ENCODE measurements at regions not wholly inside any gene's neighbourhood (a gene's known extent, or its start where the extent isn't known, plus 50 kb on each side); places are given as distances from the start of the nearest gene placed in this dataset.

DNA sequence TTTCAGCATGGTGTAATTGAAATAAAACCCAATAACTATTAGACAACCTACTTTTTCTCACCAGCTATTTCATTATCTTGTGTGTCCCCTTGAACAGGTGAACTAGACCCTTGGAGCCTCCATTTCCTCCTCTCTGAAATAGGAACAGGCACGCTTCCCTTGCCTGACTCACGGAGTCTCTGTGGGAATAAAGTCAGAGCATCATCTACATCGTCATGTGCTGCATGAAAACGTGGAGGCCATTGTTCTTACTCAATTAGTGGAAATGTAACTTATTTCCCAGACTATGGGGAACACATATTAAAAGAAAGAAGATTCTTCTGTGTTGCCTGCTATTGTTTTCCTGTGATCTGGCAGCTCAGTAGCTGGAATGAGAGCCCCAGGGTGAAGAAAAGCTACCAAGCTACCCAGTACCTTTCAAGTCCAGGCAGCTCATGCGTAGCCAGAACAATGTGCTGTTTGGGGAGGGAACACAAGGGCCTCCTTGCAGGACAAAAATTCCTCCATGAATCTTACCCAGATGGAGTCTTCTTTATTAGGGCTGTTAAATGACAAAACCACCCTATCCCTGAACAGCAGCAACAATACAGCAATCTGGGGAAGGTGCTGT is 59.8 kb downstream of the SOX11 start:
- DNase-seq (ENCODE audit: low read depth) = no peak

DNA sequence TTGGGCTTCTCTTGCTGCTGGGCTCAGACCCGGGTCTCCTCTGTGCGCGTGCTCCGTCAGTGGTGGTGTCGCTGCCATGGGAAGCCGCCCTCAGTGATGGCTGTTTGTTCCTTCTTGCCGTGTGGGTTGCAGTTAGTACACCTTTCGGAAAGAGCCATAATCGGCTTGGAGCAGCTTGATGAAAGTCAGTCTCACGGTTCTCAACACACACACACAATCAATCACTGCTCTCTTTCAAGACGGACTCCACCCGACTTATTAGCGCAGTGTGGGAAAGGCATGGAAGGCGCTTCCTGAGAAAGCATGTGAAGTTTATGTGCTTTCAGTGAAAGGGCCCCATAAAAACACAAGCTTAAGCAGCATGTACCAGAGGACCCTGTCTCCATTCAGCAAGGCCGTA is 64.1 kb downstream of the SOX11 start:
- DNase-seq (ENCODE audit: low read depth) = no peak

DNA sequence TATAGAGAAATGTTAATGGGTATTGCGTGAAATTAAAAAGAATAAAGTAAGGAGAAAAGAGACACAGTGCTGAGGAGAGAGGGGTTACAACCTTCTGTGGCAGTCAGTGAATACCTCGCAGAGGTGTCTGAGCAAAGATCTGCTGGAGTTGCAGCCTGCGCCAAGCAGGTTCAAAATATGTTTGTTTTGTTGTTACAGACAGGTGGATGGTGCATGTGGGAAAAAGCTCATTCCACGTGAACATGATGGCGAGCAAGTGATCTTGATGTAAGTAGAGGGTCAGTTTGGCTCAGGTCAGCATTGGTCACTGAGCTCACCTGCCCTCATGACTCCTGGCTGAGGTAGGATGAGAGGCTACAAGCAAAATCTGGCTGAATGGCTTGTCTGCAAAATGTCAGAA is 66.2 kb downstream of the SOX11 start:
- no peak for DNase-seq (ENCODE audit: low read depth)

DNA sequence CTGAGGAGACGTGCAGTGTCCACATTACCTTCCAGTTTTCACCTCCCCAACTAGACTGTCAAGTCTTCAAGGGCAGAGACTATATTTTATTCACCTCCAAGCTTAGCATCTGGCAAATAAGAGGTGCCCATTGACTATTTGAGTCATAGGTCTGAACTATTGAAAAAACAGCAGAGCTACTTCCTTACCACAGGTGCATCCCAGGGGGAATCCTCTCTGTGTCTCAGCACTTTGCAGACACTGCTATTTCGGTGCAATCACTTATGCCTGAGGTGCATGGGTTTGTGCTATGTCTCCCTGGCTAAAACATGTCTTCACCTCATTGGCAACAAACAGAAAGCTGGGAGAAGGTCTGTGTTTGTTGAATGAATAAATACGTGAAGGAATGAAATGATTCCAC is 67.8 kb downstream of the SOX11 start:
- no peak for DNase-seq (ENCODE audit: low read depth)

DNA sequence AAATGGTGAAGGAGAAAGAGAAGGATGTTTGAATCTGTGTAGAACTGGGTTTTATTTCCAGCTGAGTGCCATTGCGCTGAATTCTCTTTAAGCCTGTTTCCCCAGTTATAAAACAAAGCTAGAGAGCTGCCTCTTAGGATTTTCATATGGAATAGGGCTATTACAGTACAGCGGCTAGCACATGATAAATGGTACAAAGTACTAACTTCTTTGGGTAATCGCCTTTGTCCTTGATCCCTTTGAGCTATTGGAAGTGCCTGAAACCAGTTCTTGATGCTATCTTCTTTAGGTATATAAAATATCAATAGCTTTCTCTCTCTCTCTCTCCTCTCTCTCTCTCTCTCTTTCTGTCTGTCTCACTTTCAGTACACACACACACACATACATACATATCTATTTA is 71.3 kb downstream of the SOX11 start:
- DNase-seq (ENCODE audit: low read depth) = no peak

DNA sequence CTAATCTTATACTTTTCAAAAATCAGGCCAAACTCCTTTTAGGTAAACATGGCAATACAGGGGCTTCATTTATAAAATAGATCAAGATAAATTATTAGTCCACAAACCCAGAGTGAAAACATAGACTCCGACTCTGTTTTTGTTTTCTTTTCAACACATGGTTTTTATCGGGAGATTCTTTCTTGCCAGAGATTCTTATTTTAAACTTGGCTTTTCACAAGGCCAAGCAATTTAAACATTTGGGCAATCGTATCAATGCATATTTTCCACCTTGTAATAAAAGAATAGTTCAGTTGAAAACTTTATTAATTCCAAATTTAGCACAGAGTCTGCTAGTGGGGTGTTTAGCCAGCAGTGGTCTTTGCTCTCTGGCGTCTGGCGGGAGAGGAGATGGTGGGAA is 71.9 kb downstream of the SOX11 start:
- no peak for DNase-seq (ENCODE audit: low read depth)

DNA sequence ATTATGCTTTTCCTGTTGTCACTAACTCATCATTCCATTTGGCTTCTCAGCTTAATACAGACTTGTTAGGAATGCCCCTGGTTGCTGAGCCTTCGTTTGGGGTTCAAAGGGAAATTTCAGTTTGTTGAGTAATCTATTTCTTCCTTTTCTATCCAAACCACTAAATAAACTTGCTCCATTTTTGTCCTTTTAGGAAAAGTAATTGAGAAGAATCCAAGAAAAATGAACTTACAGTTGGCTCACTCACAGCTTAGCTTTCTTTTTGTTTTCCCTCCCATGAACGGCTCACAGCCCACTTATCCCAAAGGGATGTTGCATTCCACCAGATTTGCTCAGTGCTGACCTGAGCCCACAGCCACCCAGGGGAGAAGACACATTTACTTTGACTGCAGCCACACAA is 73.9 kb downstream of the SOX11 start:
- DNase-seq (ENCODE audit: low read depth) = no peak

DNA sequence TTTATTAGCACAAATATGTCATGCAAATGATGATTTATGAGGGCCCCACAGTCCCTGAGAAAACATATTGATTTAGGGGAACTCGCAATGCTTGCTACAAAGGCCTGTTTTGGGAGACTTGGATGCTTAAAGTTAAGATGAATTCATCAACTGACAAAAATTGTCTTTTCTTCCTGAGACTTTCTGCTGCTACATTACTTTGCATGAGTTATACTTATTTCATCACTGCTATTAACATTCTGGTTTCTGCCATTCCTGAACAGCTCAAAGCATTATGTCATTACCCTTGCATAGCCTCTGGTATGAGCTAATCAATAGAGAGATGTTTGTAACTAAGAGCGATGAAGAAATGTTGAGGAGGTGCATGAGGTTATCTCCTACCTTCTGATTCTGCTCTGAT is 74.4 kb downstream of the SOX11 start:
- no peak for DNase-seq (ENCODE audit: low read depth)

DNA sequence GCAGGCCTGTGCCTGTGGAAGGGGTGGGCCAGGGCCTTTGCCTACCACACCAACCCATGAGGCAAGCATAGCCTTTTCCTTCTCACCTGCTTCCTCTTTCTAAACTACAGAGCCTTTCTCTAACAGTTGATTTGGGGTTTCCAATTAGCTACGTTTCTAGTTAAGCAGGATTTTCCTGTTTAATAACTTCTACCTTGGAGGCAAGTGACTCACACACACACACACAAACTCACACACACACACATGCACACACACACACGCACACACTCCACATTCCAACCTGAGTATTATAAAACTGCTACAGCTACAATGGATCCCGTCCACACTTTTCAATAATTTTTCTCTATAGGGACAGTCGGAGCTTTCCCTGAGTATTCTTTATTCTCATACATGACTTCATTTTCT is 84.9 kb downstream of the SOX11 start:
- DNase-seq (ENCODE audit: low read depth) = no peak

DNA sequence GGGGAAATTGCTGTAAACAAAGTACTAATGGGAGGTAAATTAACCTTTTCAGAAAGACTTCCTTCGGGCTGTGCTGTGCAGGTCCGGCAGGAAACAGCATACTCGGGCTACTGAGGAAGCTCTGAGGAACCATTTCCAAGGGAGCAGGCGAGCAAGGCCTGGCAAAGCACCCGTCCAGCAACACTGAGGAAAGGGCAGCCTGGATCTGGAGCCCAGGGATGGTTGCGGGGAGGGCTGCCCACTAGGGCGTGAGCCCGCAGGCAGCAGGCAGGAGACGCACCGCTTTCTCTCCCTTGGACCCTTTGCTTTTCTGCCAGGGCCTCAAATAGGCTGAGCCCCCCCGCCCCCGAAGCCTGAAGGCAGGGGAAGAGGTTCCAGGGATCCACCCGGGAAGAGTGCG is 89.5 kb downstream of the SOX11 start:
- no peak for DNase-seq (ENCODE audit: low read depth)

DNA sequence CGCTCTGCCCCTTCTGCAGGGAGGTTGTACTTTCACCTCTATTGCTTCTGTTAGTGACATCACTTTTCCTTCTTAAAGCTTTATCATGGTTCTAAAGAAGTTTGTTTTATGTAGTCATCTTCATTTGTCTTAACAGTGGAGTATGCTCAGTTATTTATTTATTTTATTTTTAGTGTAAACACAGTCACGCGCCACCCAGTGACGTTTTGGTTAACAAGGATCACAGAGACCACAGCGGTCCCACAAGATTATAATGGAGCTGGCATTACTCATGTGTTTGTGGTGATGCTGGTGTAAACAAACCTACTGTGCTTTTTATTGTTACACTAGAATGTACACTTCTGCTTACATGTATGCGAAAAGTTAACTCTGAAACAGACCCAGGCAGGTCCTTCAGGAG is 89.9 kb downstream of the SOX11 start:
- no peak for DNase-seq (ENCODE audit: low read depth)

DNA sequence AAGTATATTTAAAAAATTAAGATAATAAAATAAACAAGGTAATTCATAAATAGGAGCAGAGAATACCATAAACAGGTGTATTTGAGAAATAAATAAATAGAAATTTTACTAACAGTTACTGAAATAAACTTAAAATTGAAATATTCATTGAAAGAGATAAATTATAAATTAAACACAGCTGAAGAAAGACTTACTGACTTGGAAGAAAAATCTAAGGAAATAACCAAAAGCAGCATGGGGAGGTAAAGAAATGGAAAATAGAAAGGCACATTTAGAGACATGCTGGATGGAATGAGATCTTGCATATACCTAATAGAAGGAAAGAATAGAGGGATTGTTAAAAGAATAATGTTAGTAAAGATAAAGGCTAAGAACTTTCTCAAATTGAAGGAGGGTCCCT is 96.3 kb downstream of the SOX11 start:
- DNase-seq (ENCODE audit: low read depth) = no peak

DNA sequence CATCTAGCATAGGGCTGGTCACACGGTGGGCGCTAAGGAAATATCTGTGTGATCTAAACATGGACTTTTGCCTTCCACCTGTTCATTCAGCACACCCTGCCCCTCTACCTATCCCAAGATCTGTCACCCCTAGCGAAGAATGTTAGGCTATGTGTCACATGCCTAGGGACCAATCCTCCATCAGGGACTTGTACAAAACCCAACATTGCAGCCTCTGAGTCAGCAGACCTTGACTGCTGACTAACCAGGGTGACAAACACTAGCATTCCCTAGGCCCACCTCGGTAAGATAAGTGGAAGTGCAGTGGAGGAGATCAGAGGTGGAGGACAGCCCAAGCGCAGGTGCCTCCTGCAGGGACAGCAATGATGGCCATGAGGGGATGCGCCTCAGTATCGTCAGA is 99.2 kb downstream of the SOX11 start:
- no peak for DNase-seq (ENCODE audit: low read depth)

DNA sequence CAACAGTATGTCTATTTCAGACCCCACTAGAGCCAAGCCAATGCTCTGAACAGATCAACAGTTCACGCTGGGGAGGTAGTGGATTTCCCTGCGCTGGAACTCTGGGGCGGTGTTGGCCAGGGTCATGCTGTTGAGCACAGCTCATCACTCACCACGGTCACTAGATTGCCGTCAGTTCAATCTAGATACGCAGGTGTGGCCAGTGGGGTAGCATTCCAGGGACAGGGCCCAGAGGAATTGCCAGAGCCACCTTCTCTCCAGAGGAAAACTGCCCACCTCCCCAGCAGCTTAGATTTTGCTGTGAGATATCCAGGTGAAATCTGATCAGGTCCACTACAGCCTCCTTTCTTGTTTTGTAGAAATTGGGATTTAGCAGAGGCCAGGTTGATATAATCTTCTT is 101.8 kb downstream of the SOX11 start:
- no peak for DNase-seq (ENCODE audit: low read depth)

DNA sequence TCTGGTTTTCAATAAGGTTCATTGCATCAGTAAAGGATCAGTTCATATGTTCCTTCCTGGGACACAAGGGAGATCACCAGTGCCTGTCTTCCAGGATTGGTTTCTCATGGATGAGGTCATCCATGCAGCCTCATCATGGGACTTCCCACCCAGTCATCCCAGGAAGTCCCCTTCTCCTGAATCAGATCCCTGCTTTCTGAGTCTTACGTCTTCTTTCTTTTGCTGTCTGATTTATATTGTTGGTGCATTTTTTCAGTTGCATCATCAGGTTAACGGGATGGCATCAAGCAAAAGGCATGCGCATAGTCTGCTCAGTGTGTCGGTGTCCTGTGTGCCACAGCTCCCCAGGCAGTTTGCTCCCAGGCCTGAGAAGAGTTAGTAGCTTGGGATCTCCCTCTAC is 105.9 kb downstream of the SOX11 start:
- no peak for DNase-seq (ENCODE audit: low read depth)

DNA sequence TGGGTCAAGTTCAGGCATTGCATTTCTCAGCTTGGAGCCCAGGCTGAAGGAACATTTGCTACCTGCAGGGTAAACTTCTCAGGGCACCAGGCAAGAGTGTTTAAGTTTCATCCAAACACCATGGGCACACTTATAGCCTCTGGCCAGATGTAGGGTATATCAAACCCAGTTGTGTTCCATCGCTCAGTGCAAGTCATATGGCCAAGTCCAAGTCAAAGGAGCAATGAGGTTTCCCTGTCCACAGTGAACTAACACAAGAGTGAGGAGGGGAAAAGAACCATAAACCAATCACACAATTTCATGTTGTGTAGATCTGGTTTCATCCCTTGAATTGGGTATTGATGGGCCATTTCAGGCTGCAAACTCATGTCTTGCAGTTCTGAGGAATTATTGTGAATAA is 107.2 kb downstream of the SOX11 start:
- DNase-seq (ENCODE audit: low read depth) = no peak

DNA sequence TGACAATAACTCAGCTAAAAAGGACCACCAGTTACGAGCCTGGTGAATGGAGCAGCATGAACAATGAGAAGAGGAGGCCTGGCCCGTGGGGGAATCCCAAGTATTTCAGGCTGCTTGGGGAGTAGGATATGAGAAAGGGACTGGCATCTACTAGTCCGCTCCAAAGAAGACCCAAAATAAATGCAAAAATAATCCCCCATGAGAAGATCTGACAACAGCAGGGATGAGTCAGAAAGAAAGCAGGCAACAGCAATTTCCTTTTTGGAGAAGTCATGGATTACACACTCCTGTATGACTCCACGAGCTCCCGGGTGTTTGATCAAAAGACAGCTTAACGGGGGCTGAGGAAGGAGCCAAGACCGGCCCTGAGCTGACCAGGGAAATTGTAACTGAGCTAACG is 111.4 kb downstream of the SOX11 start:
- no peak for DNase-seq (ENCODE audit: low read depth)

DNA sequence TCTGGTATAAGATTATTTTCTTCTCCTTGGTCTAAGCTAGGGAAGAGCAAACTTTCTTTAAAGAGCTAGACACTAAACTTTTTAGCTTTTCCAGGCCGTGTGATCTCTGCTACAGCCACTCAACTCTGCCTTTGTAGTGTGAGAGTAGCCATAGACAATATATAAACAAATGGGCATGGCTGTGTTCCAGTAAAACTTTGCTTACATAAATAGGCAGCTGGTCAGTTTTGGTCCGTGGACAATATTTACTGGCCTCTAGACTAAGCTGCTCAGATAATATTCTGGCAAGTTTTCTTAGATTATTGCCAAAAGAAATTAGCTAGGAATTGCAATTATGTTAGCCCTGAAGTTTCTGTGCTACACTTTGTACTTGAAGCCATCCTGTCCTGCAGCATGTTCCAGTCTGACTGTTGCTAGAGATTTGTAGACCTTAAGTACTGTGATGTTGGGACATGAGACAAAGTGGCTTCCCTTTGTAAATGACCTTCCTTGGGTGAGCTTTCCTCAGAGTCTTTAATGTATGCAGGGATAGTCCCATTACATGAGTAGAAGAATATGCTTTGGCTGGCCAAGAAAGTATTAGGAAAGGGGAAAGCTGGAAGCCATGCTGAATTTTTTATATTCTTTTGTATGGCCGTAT is 126.9 kb downstream of the SOX11 start:
- no peak for DNase-seq (ENCODE audit: low read depth)

DNA sequence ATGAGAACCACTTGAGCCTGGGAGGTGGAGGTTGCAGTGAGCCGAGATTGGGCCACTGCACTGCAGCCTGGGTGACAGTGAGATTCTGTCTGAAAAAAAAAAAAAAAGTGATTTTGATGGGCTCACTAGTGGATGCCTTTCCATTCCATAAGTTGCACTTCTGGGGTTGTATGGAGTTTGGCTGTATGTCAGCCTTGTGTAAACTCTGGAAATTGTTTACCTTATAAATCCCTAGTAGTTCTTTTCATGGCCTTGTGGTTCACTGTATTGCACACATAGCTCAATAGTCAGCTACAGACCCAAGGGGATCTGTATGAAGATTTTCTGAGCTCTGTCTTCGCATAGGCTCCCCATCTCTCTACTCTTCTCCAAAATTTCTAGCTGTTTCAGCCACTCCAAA is 131.9 kb downstream of the SOX11 start:
- DNase-seq (ENCODE audit: low read depth) = no peak

DNA sequence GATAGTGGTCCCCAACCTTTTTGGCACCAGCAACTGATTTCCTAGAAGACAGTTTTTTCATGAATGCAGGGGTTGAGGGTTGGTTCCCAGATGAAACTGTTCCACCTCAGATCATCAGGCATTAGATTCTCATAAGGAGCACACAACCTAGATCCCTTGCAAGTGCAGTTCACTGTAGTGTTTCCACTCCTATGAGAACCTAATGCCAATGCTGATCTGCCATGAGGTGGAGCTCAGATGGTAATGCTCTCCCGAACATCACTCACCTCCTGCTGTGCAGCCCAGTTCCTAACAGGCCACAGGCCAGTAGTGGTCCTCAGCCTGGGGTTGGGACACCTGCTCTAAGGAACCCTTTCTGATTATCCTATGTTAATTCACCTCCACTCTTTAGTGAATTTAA is 133.5 kb downstream of the SOX11 start:
- no peak for DNase-seq (ENCODE audit: low read depth)

DNA sequence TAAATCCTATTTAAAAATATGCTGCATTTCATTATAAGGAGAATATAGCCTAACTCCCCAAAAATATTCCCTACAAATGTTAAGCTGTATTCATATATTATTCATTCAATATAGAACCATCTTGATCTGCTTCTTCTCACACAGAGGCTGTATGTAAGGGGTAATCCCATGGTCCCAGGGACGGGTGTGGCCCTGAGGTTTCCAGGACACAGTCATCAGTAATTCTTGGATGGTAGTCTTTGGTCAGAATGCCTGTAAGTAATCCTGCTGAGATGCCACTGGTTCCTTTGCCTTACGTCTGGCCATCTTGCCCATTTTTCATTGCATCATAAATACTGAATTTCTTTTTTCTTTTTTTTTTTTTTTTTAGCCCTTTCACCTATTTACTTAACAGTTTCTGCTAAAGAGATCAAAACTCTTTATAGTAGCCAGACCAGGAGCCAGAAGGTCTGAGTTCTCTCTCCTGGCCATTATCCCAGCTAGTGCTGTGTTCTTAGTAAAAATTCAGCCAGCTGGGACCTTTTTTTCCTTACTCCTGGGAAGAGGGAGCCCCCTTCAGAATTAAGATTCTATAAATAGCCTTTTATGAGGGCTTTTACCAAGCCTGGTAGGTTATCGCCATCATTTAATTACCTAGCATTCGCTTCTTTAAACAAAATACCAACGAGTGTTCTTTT is 134.9 kb downstream of the SOX11 start:
- DNase-seq (ENCODE audit: low read depth) = no peak

DNA sequence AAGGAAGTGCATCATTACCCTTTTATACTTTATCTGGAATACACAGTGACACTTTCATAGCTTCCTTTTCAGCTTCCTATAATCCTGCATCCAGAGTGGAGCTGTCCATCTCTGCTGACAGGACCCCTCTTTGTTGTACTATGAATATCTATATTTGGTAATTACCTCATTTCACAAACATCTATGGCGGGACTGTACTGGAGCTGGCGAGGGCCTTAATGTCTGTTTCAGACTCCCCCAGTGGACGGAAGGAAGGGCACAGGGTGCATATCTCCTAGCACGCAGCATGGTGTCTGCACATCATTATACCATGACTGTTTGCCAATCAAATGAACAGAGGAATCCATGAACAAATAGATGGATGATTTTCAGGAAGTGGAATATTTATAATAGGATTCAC is 142.3 kb downstream of the SOX11 start:
- DNase-seq (ENCODE audit: low read depth) = no peak

DNA sequence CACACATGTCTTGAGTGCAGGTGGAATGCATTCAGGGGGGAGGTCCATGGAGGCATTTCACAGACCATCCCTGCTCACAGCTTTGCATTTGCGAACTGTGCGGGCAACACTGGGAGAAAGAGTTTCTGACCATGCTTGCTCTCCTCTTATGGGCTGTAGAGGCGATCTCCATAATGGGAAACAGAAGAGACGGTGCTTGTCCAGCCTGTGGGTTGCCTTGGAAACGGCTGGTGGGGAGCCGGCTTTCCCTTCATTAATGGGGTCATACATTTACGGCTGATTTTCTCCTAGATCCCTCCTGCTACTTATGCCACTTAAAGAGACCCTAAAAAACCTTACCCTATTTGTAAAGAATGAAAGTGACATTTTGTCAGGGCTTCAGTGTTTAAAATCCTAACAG is 147.4 kb downstream of the SOX11 start:
- no peak for DNase-seq (ENCODE audit: low read depth)

DNA sequence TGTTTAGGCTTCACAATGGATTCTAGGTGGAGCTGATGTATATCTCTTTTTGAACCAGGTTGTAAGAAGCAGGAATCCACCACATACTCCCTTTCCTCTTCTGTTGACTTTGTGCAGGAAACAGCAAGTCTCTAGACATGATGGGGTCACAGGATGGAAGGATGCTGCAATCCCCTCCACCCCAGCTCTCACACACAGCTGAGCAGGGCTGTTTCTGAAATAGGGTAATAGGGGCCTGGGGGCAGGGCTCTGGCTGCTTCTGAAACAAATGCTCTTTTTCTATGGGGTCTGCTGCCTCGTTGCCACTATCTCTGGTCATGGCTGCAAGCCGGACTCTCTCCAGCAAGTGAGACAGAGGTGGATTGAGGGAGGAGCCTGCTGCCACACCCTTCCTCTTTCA is 148.9 kb downstream of the SOX11 start:
- DNase-seq (ENCODE audit: low read depth) = no peak
